Cardiac muscle cell (in vitro differentiated cells and primary cell): ENCODE measurements at regions not wholly inside any gene's neighbourhood (a gene's known extent, or its start where the extent isn't known, plus 50 kb on each side); places are given as distances from the start of the nearest gene placed in this dataset.
"Not testable (repeated sequence)": the region's sequence is repeated elsewhere in the genome, so short reads cannot be mapped to it uniquely, and the experiment has no call there.

Source experiments
- DNase-seq, 2 donors: peaks; one replicate each; pipeline versions ENCODE4 v3.0.0 to v3.0.0-alpha.2; 2010 to 2017; ENCODE audit warnings: low read depth in 1 of 2, low spot score in 1 of 2
- H3K27ac ChIP-seq: fragments of 200-600 bp; sonication (generic); 2 replicates; pipeline ENCODE4 v1.5.1; 2016
- H3K27me3 ChIP-seq: fragments of 200-600 bp; sonication (generic); 2 replicates; pipeline ENCODE4 v1.6.0; 2016; ENCODE audit warnings: control low read depth
- H3K36me3 ChIP-seq: fragments of 200-600 bp; sonication (generic); 2 replicates; pipeline ENCODE4 v1.5.1; 2016; ENCODE audit warnings: control low read depth
- H3K4me1 ChIP-seq: fragments of 200-600 bp; sonication (generic); 2 replicates; pipeline ENCODE4 v1.8.1; 2017; ENCODE audit warnings: low read depth, mild to moderate bottlenecking, mixed run types
- H3K4me3 ChIP-seq: fragments of 200-600 bp; sonication (generic); 2 replicates; pipeline ENCODE4 v1.5.1; 2016; ENCODE audit warnings: mild to moderate bottlenecking
- H3K9me3 ChIP-seq: fragments of 200-600 bp; sonication (generic); 2 replicates; pipeline ENCODE4 v1.5.1; 2017; ENCODE audit warnings: low read depth, mild to moderate bottlenecking, control low read depth
- CTCF ChIP-seq: IDR thresholded peaks from 2 replicates; pipeline ENCODE4 v1.5.1; 2012; ENCODE audit warnings: low read depth, mild to moderate bottlenecking, low read length

DNA sequence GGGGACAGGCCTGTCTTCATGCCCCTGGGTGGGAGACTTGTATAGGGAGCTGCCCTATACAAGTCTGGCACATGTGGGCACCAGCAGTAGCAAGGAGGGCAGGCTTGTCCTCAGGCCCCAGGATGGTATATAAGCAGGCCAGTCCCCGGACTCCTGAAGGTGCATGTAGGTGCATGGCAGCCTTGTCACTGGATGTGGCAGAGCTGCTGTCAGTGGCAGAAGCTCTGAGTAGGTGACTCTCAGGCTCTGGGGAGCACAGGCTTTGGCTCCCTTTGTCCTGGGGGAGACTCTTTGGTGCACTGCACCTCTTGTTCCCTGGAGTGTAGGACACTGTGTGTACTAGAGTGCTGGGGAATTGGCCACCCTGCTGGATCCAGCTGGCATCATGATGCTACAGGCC, 376.7 kb upstream of the DIPK2B start:
- Histone ChIP-seq H3K27me3 (no peaks in the 10 kb centered on the region), H3K27ac (no peak overlapping the region), H3K4me3 (no peak overlapping the region), H3K9me3 (no peaks in the 10 kb centered on the region), H3K4me1 (no peaks in the 10 kb centered on the region), H3K36me3 (no peaks in the 10 kb centered on the region)
- DNase-seq = no peak
- TF ChIP-seq CTCF = no peak

DNA sequence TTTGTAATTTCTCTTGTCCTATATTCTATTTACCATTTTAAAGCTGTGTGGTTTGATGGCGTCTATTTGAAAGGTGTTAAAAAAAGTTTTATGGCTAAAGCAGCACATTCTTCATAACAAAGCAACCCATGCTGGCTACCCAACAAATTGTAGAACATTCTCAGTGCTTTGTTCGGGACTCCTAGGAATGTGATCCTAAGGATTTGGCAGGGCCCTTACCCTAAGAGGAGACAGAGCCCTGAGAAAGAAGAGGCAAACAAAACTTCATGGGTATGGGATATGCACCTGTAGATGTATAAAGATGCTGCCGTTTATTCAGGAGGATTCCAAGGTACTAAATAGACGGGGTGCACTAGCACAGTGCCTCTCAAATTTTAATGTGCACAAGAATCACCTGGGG, 370.8 kb upstream of the DIPK2B start:
- H3K27me3 ChIP-seq = no peaks in the 10 kb centered on the region
- no peaks in the 10 kb centered on the region for H3K36me3 ChIP-seq
- no peaks in the 10 kb centered on the region for H3K4me1 ChIP-seq
- H3K4me3 ChIP-seq = no peak overlapping the region
- H3K9me3 ChIP-seq = no peaks in the 10 kb centered on the region
- DNase-seq = no peak
- no peak for TF ChIP-seq CTCF
- no peak overlapping the region for H3K27ac ChIP-seq

- no peaks in the 10 kb centered on the region for H3K27me3 ChIP-seq
- no peak for TF ChIP-seq CTCF
- H3K36me3 ChIP-seq = no peaks in the 10 kb centered on the region
- no peak overlapping the region for H3K4me3 ChIP-seq
- no peak overlapping the region for H3K27ac ChIP-seq
- DNase-seq = no peak
- H3K4me1 ChIP-seq = no peaks in the 10 kb centered on the region
- H3K9me3 ChIP-seq = no peaks in the 10 kb centered on the region
Measured at GRCh38 chrX:45566456-45566855, 365.8 kb upstream of the DIPK2B start.

- H3K4me1 ChIP-seq = no peaks in the 10 kb centered on the region
- no peak overlapping the region for H3K27ac ChIP-seq
- no peaks in the 10 kb centered on the region for H3K9me3 ChIP-seq
- H3K27me3 ChIP-seq = no peaks in the 10 kb centered on the region
- peak; percentile 7 for TF ChIP-seq CTCF
- H3K36me3 ChIP-seq = no peaks in the 10 kb centered on the region
- DNase-seq = peak in 1 of 2 donors; percentile 2
- no peak overlapping the region for H3K4me3 ChIP-seq
Measured at GRCh38 chrX:45557387-45557786, 356.7 kb upstream of the DIPK2B start.

- Histone ChIP-seq H3K27ac (no peak overlapping the region), H3K36me3 (no peaks in the 10 kb centered on the region), H3K4me1 (no peaks in the 10 kb centered on the region), H3K27me3 (no peaks in the 10 kb centered on the region), H3K4me3 (no peak overlapping the region), H3K9me3 (no peaks in the 10 kb centered on the region)
- DNase-seq = no peak
- no peak for TF ChIP-seq CTCF
Measured at GRCh38 chrX:45554736-45555135, 354.1 kb upstream of the DIPK2B start.

DNA sequence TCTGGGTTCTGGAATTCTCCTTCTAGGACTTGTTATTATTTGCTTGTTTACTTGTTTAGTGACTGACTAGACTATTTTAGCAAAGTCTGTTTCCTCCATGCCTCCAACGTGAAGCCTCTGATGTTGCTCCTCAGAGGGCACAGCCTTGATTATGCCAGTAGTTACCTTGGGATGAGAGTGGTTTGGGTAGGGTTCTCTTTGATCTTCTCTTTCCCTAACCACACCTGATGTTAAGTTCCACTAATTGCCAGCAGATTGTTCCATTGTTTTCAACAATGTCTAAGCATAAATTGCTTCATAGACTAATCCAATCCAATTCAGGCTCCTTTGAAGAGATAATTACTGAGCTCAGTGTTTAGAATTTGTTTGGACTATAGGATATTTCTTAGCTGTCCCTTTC, 352.7 kb upstream of the DIPK2B start:
- H3K9me3 ChIP-seq = no peaks in the 10 kb centered on the region
- H3K4me3 ChIP-seq = no peak overlapping the region
- H3K27ac ChIP-seq = no peak overlapping the region
- no peaks in the 10 kb centered on the region for H3K4me1 ChIP-seq
- no peaks in the 10 kb centered on the region for H3K27me3 ChIP-seq
- no peaks in the 10 kb centered on the region for H3K36me3 ChIP-seq
- no peak for DNase-seq
- TF ChIP-seq CTCF = no peak

GRCh38 chrX:45546697-45547096, 346.0 kb upstream of the DIPK2B start:
- not testable (repeated sequence) for H3K4me1 ChIP-seq, H3K4me3 ChIP-seq, H3K27me3 ChIP-seq, H3K36me3 ChIP-seq, H3K9me3 ChIP-seq, DNase-seq, H3K27ac ChIP-seq
